GM12878 (cell line): ENCODE measurements at regions not wholly inside any gene's neighbourhood (a gene's known extent, or its start where the extent isn't known, plus 50 kb on each side); places are given as distances from the start of the nearest gene placed in this dataset.

Experiments
- BACH1 ChIP-seq: fragments of 450-650 bp; IDR thresholded peaks from 2 replicates; pipeline ENCODE4 v1.6.1; 2017; ENCODE audit warnings: mild to moderate bottlenecking, borderline replicate concordance
- CHD2 ChIP-seq: IDR thresholded peaks from 2 replicates; pipeline ENCODE4 v1.6.1; 2011; ENCODE audit warnings: low read depth, low read length, improper control_type of control experiment, borderline replicate concordance
- CUX1 ChIP-seq: IDR thresholded peaks from 2 replicates; pipeline ENCODE4 v1.6.1; 2012; ENCODE audit warnings: improper control_type of control experiment, low read depth, low read length; ENCODE audit not compliant: insufficient replicate concordance
- EGR1 ChIP-seq, 2 experiments: IDR thresholded peaks; 1 replicate in 1 of 2; 2 replicates in 1 of 2; pipeline ENCODE4 v1.6.1; 2011 to 2012; ENCODE audit warnings: low read depth in 2 of 2, low read length in 2 of 2, borderline replicate concordance in 1 of 2, mild to moderate bottlenecking in 1 of 2, moderate library complexity in 1 of 2
- HDGF ChIP-seq: fragments of 450-650 bp; IDR thresholded peaks from 2 replicates; pipeline ENCODE4 v1.6.1; 2016; ENCODE audit warnings: antibody characterized with exemption
- IKZF1 ChIP-seq: fragments of 450-650 bp; conservative IDR thresholded peaks from 2 replicates; pipeline ENCODE4 v1.6.1; 2017; ENCODE audit warnings: antibody characterized with exemption, mild to moderate bottlenecking
- JUND ChIP-seq: IDR thresholded peaks from 2 replicates; pipeline ENCODE4 v1.6.1; 2012; ENCODE audit warnings: low read depth, mild to moderate bottlenecking, low read length, improper control_type of control experiment, moderate library complexity
- MEF2B ChIP-seq: fragments of 450-650 bp; IDR thresholded peaks from 2 replicates; pipeline ENCODE4 v1.6.1; 2018; ENCODE audit warnings: mild to moderate bottlenecking, moderate library complexity; ENCODE audit not compliant: partially characterized antibody, poor library complexity, severe bottlenecking
- PKNOX1 ChIP-seq: fragments of 450-650 bp; IDR thresholded peaks from 2 replicates; pipeline ENCODE4 v1.6.1; 2016; ENCODE audit warnings: mild to moderate bottlenecking
- PRDM15 ChIP-seq: fragments of 450-650 bp; formaldehyde crosslinking; IDR thresholded peaks from 2 replicates; pipeline ENCODE4 v1.4.0; 2020; ENCODE audit warnings: mild to moderate bottlenecking, moderate library complexity
- RAD51 ChIP-seq: fragments of 450-650 bp; IDR thresholded peaks from 2 replicates; pipeline ENCODE4 v1.6.1; 2016; ENCODE audit warnings: moderate library complexity, mild to moderate bottlenecking, inconsistent platforms
- RBBP5 ChIP-seq: fragments of 200-600 bp; sonication (generic); conservative IDR thresholded peaks from 2 replicates; pipeline ENCODE4 v1.6.1; 2016
- REST ChIP-seq: IDR thresholded peaks from 2 replicates; pipeline ENCODE4 v1.6.1; 2012; ENCODE audit warnings: mild to moderate bottlenecking, low read depth, low read length
- SRF ChIP-seq, 2 experiments: IDR thresholded peaks; 2 replicates each; pipeline ENCODE4 v1.6.1; 2011; ENCODE audit warnings: low read depth in 2 of 2, low read length in 2 of 2, mild to moderate bottlenecking in 1 of 2, moderate library complexity in 1 of 2
- TARDBP ChIP-seq: IDR thresholded peaks from 2 replicates; pipeline ENCODE4 v1.6.1; 2016; ENCODE audit warnings: borderline replicate concordance
- TBL1XR1 ChIP-seq: IDR thresholded peaks from 2 replicates; pipeline ENCODE4 v1.6.1; 2012; ENCODE audit warnings: low read depth, low read length, improper control_type of control experiment
- TCF3 ChIP-seq: IDR thresholded peaks from 2 replicates; pipeline ENCODE4 v1.6.1; 2012; ENCODE audit warnings: low read depth, mild to moderate bottlenecking, low read length, borderline replicate concordance; ENCODE audit not compliant: insufficient read depth
- TCF7 ChIP-seq: IDR thresholded peaks from 2 replicates; pipeline ENCODE4 v1.6.1; 2014; ENCODE audit warnings: antibody characterized with exemption, borderline replicate concordance

- no peak for TF ChIP-seq CUX1
- no peak for TF ChIP-seq TARDBP
- no peak for TF ChIP-seq PKNOX1
- no peak for TF ChIP-seq IKZF1
- TF ChIP-seq JUND: no peak
- peak; percentile 48 for TF ChIP-seq MEF2B
- no peak for TF ChIP-seq RAD51
- TF ChIP-seq CHD2: no peak
- TF ChIP-seq PRDM15 (CRISPR knock-in tag): no peak
- TF ChIP-seq TCF3: no peak
- TF ChIP-seq TCF7: no peak
- TF ChIP-seq TBL1XR1: no peak
- no peak for TF ChIP-seq REST
- no peak for TF ChIP-seq RBBP5
- no peak for TF ChIP-seq SRF (IDR thresholded peaks at IDR 0.05; ENCODE audit: low read depth in 2 of 2, low read length in 2 of 2)
- no peak for TF ChIP-seq BACH1
- no peak for TF ChIP-seq HDGF
- no peak for TF ChIP-seq EGR1 (IDR thresholded peaks at IDR 0.05; ENCODE audit: borderline replicate concordance in 1 of 2, low read depth in 2 of 2, low read length in 2 of 2)
Measured at GRCh38 chr10:62709200-62709599, 95.3 kb upstream of the ADO start (continued).
